ENCODE measurements at regions not wholly inside any gene's neighbourhood (a gene's known extent, or its start where the extent isn't known, plus 50 kb on each side); places are given as distances from the start of the nearest gene placed in this dataset.

GRCh38 chr2:236717729-236718128, 148.1 kb downstream of the ACKR3 start:
- TF ChIP-seq USF1 (IDR thresholded peaks at IDR 0.05): no peak
- no peak for TF ChIP-seq FOXM1 (IDR thresholded peaks at IDR 0.05; ENCODE audit: borderline replicate concordance, low read depth)
- no peak for TF ChIP-seq TCF12 (IDR thresholded peaks at IDR 0.05; ENCODE audit: low read depth)
- TF ChIP-seq CEBPB (IDR thresholded peaks at IDR 0.05): no peak
- no peak for TF ChIP-seq ZBTB7A (IDR thresholded peaks at IDR 0.05; ENCODE audit: low read depth)
- TF ChIP-seq REST (IDR thresholded peaks at IDR 0.05; ENCODE audit: low read depth): no peak
- no peak for TF ChIP-seq TAF1 (IDR thresholded peaks at IDR 0.05; ENCODE audit: low read depth)
- TF ChIP-seq YY1 (IDR thresholded peaks at IDR 0.05; ENCODE audit: low read depth): no peak
- TF ChIP-seq, protein P1, sequence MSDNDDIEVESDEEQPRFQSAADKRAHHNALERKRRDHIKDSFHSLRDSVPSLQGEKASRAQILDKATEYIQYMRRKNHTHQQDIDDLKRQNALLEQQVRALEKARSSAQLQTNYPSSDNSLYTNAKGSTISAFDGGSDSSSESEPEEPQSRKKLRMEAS (IDR thresholded peaks at IDR 0.05): no peak
- no peak for TF ChIP-seq EGR1 (IDR thresholded peaks at IDR 0.05)
- TF ChIP-seq RAD21 (IDR thresholded peaks at IDR 0.05; ENCODE audit: low read depth): no peak
- no peak for TF ChIP-seq TEAD4 (IDR thresholded peaks at IDR 0.05)
- TF ChIP-seq NFIC (IDR thresholded peaks at IDR 0.05): no peak
- TF ChIP-seq CREB1 (IDR thresholded peaks at IDR 0.05; ENCODE audit: low read depth): no peak
- TF ChIP-seq EP300 (IDR thresholded peaks at IDR 0.05; ENCODE audit: borderline replicate concordance): no peak

DNA sequence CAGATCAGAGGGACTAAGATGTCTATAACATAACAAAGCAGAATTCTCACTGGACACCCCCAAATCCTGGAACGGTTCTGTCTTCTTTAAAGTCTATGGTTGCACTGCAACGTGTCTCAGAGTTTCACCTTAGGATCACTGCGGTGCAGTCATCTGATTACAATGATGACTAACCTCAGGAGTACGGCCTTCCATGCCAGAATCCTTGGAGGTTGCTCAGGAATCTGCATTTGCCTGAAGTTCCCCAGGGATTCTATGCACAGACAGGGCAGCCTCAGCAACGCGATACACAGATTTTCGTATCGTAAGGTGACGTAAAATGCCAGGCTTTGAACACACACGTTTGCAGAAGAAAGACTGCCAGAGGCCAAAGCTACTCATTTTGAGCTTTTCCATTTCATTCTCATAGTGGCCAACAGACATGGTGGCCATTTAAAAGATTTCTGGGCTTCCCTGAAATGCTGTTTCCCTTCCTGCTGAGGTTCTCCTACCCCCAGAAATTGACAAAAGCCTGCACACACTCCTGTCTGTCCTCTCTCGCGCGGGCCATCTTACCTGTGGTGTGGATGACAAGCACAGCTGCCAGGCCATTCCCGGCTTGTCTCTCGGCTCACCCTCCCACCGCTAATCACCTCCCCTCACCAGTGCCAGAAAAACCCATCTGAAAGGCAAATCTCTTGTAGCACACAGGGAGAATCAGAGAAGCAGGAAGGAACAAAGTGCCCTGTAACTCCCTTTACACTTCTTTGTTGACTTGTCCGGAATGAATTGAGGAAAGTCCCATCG, 148.8 kb downstream of the ACKR3 start:
- TF ChIP-seq YY1 (IDR thresholded peaks at IDR 0.05; ENCODE audit: low read depth) (no peak), RAD21 (IDR thresholded peaks at IDR 0.05; ENCODE audit: low read depth) (no peak), TEAD4 (IDR thresholded peaks at IDR 0.05) (no peak), NFIC (IDR thresholded peaks at IDR 0.05) (no peak), CREB1 (IDR thresholded peaks at IDR 0.05; ENCODE audit: low read depth) (no peak), TAF1 (IDR thresholded peaks at IDR 0.05; ENCODE audit: low read depth) (no peak), EP300 (IDR thresholded peaks at IDR 0.05; ENCODE audit: borderline replicate concordance) (no peak), USF1 (IDR thresholded peaks at IDR 0.05) (no peak), FOXM1 (IDR thresholded peaks at IDR 0.05; ENCODE audit: borderline replicate concordance, low read depth) (no peak)
- TF ChIP-seq, protein P1 (IDR thresholded peaks at IDR 0.05): no peak

- TF ChIP-seq CREB1 (IDR thresholded peaks at IDR 0.05; ENCODE audit: low read depth) (no peak), REST (IDR thresholded peaks at IDR 0.05; ENCODE audit: low read depth) (no peak), RAD21 (IDR thresholded peaks at IDR 0.05; ENCODE audit: low read depth) (no peak), TAF1 (IDR thresholded peaks at IDR 0.05; ENCODE audit: low read depth) (no peak), TCF12 (IDR thresholded peaks at IDR 0.05; ENCODE audit: low read depth) (no peak), EP300 (IDR thresholded peaks at IDR 0.05; ENCODE audit: borderline replicate concordance) (no peak), ZBTB7A (IDR thresholded peaks at IDR 0.05; ENCODE audit: low read depth) (no peak), NFIC (IDR thresholded peaks at IDR 0.05) (no peak), USF1 (IDR thresholded peaks at IDR 0.05) (no peak), EGR1 (IDR thresholded peaks at IDR 0.05) (no peak), CEBPB (IDR thresholded peaks at IDR 0.05) (no peak), YY1 (IDR thresholded peaks at IDR 0.05; ENCODE audit: low read depth) (no peak), TEAD4 (IDR thresholded peaks at IDR 0.05) (no peak), FOXM1 (IDR thresholded peaks at IDR 0.05; ENCODE audit: borderline replicate concordance, low read depth) (no peak)
- TF ChIP-seq, protein P1 (IDR thresholded peaks at IDR 0.05): no peak
Measured at GRCh38 chr2:236719192-236719635, 149.6 kb downstream of the ACKR3 start.

- TF ChIP-seq TEAD4 (IDR thresholded peaks at IDR 0.05) (no peak), REST (IDR thresholded peaks at IDR 0.05; ENCODE audit: low read depth) (no peak), RAD21 (IDR thresholded peaks at IDR 0.05; ENCODE audit: low read depth) (no peak), CEBPB (IDR thresholded peaks at IDR 0.05) (no peak), YY1 (IDR thresholded peaks at IDR 0.05; ENCODE audit: low read depth) (no peak)
- TF ChIP-seq, protein P1 (IDR thresholded peaks at IDR 0.05): no peak
Measured at GRCh38 chr2:236720974-236721540, 151.4 kb downstream of the ACKR3 start.

Measured in Ishikawa (cell line).